Activated naive CD4-positive, alpha-beta T cell treated with anti-CD3 and anti-CD28 coated beads, Interleukin-2, amount 50 U/mL, for 72 hours (primary cell): ENCODE measurements at regions not wholly inside any gene's neighbourhood (a gene's known extent, or its start where the extent isn't known, plus 50 kb on each side); places are given as distances from the start of the nearest gene placed in this dataset.

Source experiments
- ATAC-seq, 2 donors: fragments of 150-1000 bp; cut with Tn5 transposase; 2 replicates each; pipeline ENCODE4 v1.10.0; 2021; ENCODE audit warnings: mild to moderate bottlenecking in 2 of 2, moderate library complexity in 2 of 2
- DNase-seq, 2 donors: peaks; one replicate each; pipeline ENCODE4 v3.0.0; 2021 to 2022; ENCODE audit warnings: low spot score in 2 of 2
- H3K27ac Mint-ChIP-seq, 2 donors: one replicate each; pipeline ENCODE4 v1.8.0; 2022; ENCODE audit warnings: mild to moderate bottlenecking in 2 of 2, mixed read lengths in 2 of 2
- H3K36me3 Mint-ChIP-seq, 2 donors: one replicate each; pipeline ENCODE4 v1.8.0; 2022; ENCODE audit warnings: mixed read lengths in 2 of 2
- H3K9me3 Mint-ChIP-seq, 2 donors: one replicate each; pipeline ENCODE4 v1.8.0; 2022; ENCODE audit warnings: mixed read lengths in 2 of 2

DNA sequence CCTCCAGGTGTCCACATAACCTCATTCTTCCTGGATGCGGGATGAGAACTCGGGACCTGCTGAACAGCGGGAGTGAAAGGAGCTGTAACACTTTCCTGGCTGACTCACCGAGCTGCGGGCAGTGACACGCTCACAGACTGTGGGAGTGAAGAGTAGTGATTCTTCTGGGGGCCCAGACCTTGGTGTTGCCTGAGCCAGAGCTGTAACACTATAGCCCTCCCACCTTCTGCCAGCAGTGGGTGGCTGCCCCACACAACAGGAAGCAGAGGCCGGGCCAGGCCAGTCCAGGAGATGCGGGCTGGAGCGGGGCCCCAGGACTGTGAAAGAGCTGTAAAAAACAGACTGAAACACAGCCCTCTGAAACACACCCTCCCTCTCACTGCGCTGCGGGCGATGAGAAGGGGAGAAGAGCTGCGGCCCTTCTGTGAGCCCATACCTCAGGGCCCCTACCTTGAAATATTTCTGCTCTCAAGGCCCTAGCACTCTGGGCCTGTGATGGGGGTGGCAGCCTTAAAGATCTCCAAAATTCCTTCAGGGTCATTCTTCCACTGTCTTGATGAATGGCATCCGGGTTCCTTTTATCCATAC lies 464.0 kb upstream of the CCDC54 start:
- Mint-ChIP-seq H3K36me3 (no peaks in the 10 kb centered on the region), H3K27ac (no peak overlapping the region), H3K9me3 (peaks cover 0 to 3% of the 10 kb centered on the region in 2 donors)
- no peak for ATAC-seq
- no peak for DNase-seq

DNA sequence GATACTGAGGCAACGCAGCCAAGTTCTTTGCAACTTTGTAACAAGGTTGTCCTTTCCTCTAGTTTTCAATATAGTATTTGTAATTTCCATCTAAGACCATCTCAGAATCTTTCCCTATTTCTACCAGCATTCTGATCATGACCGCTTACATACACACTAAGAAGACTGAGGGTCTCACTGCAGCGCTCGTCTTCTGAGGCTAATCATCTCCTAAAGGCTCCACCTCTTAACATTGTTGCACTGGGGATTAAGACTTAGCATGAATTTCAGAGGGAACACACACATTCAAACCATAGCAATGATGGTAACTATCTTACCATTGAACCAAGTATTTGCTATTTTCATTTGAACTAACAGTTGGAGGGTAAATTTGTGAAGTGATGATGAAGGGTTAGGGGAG lies 463.3 kb upstream of the CCDC54 start:
- ATAC-seq (no peak), DNase-seq (no peak)
- Mint-ChIP-seq H3K36me3 (no peaks in the 10 kb centered on the region), H3K9me3 (peaks cover 0 to 3% of the 10 kb centered on the region in 2 donors), H3K27ac (no peak overlapping the region)

DNA sequence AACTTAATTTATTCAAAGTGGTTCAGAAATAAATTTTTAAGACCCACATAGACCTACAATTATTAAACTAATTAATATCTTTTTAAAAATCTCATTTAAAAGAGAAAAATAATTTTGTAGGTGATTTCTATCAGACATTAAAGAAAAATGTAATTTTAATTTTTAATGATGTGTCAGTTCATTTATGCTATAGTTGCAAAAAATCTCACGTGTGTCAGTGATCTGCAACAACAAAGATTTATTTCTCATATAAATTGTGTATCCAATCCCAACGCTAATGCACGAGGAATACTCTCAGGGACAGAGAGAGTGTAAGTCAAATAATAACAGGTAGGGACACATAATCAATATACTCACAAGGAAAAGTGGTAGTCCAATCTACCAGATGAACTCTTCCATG lies 456.6 kb upstream of the CCDC54 start:
- no peaks in the 10 kb centered on the region for H3K36me3 Mint-ChIP-seq
- no peak overlapping the region for H3K27ac Mint-ChIP-seq
- no peak for DNase-seq
- ATAC-seq = no peak
- H3K9me3 Mint-ChIP-seq = no peaks in the 10 kb centered on the region

DNA sequence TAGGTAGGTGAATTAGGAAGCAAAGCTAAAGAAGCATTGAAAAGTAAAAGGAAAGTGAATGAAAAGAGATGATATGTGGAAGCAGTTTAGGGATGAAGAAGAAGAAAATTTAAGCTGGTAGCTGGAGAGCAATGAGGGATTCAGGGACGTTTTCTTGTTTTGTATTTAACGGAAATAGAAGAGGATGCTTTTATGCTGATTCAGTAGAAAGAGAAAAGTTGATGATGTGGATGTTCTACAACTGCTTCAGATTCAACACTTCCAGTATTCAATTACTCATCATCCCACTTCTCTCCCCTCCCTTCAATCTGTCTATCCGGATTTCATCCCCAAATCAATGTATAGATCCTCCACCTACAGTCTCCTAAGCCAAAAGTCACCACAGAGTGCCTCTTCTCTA lies 448.2 kb upstream of the CCDC54 start:
- no peaks in the 10 kb centered on the region for H3K36me3 Mint-ChIP-seq
- no peak for ATAC-seq
- peaks cover 0 to 5% of the 10 kb centered on the region in 2 donors for H3K9me3 Mint-ChIP-seq
- no peak overlapping the region for H3K27ac Mint-ChIP-seq
- DNase-seq = no peak

DNA sequence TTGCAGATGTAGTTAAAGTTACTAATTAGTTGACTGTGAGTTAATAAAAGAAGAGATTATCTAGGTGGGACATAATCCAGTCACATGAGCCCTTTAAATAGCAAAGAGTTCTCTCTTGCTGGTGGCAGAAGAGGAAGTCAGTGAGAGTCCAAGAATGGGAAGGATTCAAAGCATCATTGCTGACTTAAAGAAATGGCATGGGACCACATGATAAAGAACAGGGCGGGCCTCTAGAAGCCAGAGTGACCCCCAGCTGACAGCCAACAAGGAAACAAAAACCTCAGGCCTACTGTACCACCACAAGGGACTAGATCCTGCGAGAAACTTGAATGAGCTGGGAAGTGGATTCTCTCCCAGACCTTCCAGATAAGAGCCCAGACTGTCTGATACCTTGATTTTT lies 447.2 kb upstream of the CCDC54 start:
- ATAC-seq (no peak), DNase-seq (no peak)
- Mint-ChIP-seq H3K36me3 (no peaks in the 10 kb centered on the region), H3K27ac (no peak overlapping the region), H3K9me3 (peaks cover 0 to 5% of the 10 kb centered on the region in 2 donors)

DNA sequence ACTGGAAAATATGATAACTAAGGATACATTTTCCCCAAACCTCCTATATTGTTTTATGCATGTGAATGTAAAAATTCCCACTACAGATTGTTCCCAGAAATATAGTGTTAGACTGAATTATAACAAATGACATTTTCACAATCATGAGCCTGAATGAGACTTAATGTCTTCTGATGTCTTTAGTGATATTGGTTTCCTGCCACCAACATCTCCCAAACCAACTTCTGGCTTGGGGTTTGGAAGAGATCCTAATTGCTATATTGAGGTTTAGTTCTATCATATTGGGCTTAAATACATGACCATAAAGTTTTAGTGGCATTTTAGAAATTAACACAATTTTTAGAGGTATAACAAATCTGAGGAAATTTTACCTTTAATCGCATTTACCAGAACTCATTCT lies 445.3 kb upstream of the CCDC54 start:
- Mint-ChIP-seq H3K27ac (no peak overlapping the region), H3K9me3 (peaks cover 0 to 5% of the 10 kb centered on the region in 2 donors), H3K36me3 (no peaks in the 10 kb centered on the region)
- ATAC-seq (no peak), DNase-seq (no peak)

DNA sequence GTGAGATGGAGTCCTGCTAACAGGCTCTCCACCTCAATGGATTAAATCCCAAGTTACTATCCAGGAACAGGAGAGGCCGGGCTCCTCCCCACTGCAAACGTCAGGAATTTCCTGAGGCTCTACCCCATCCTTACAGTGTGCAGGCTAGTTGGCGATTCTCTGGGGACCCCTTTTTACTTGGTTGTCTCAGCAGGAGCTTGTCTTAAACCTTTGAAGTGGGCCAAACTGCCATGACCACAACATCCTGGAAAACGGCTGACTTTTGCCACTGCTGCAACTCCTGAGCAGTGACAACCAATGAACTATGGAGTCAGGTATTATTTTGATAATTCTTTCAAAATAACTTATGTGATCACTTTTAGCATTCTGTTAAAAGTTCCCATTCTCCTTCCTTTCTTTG lies 440.9 kb upstream of the CCDC54 start:
- no peaks in the 10 kb centered on the region for H3K9me3 Mint-ChIP-seq
- DNase-seq = no peak
- no peak for ATAC-seq
- no peaks in the 10 kb centered on the region for H3K36me3 Mint-ChIP-seq
- no peak overlapping the region for H3K27ac Mint-ChIP-seq

DNA sequence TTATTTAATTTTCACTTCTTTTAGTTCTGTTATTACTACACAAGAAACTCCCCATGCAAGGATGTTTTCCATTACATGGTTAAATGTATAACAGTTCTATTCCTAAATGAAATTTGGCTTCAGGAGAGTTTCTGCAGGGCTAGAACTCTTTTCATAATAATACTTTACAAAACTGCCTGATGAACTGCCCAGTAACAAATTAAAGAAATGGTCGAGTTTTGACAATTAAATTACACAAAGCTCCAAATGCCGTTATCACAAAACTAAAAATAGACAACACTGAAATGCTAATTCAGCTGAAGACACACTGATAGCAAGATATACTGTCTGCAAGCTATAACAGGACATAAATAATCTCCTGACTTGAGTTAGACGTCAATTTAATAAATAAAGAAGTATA lies 435.2 kb upstream of the CCDC54 start:
- Mint-ChIP-seq H3K36me3 (no peaks in the 10 kb centered on the region), H3K27ac (no peak overlapping the region), H3K9me3 (no peaks in the 10 kb centered on the region)
- DNase-seq = no peak
- ATAC-seq = no peak

DNA sequence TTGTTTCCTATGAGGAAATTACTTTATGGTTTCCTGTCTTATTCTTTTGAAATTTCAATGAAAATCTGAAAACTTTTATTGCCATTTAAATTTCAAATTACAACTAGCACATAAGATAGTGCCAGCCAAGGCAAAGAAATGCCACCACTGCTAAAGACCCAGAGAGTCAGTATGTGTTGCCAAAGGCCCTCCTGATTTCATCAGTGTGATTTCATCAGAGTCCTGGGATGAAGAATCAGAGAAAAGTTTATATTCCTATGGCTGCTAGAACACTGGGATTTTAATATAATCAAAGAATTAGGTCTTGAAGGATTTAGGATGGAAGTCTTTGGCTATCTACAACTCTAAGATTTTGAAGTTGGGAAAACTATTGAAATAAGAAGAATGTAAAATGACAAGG lies 434.2 kb upstream of the CCDC54 start:
- Mint-ChIP-seq H3K27ac (no peak overlapping the region), H3K9me3 (peaks cover 0 to 2% of the 10 kb centered on the region in 2 donors), H3K36me3 (no peaks in the 10 kb centered on the region)
- ATAC-seq = no peak
- DNase-seq = no peak

DNA sequence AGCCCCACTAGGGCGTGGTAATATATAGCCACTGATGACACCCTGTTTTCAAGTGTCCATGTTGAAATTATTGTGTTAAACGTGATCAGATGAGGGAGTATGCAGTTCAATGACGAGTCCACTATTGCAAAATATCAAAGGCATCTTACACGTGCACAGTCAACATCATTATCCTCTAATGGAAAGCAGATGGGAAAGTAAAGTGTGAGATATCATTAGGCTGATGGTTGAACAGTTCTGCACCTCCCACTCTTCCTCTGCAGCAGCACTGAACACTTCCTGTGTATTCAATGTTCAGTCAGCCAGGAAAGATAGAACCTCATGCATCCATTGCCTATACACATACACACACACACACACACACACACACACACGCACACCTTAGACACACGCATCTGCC lies 431.8 kb upstream of the CCDC54 start:
- Mint-ChIP-seq H3K9me3 (peaks cover 0 to 4% of the 10 kb centered on the region in 2 donors), H3K36me3 (no peaks in the 10 kb centered on the region), H3K27ac (no peak overlapping the region)
- ATAC-seq = no peak
- DNase-seq = no peak

DNA sequence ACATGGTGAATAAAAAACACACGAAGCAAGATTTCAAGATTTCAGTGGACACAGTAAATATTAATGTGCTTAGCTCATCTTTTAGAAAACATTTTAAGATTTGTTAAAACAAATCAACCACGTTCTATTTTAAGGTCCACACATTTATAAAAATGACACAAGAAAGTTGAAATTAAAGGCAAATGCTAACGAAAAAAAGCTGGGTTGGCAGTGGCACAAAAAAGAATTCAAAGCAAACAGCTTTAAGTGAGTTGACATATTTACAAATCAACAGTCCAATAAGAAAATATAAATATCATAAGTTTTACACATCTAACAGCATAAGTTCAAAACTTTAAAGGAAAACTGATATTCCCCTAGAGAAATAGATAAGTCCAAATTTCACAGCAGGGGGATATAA lies 430.4 kb upstream of the CCDC54 start:
- no peak overlapping the region for H3K27ac Mint-ChIP-seq
- H3K9me3 Mint-ChIP-seq = peaks cover 0 to 4% of the 10 kb centered on the region in 2 donors
- DNase-seq = no peak
- no peak for ATAC-seq
- H3K36me3 Mint-ChIP-seq = no peaks in the 10 kb centered on the region

DNA sequence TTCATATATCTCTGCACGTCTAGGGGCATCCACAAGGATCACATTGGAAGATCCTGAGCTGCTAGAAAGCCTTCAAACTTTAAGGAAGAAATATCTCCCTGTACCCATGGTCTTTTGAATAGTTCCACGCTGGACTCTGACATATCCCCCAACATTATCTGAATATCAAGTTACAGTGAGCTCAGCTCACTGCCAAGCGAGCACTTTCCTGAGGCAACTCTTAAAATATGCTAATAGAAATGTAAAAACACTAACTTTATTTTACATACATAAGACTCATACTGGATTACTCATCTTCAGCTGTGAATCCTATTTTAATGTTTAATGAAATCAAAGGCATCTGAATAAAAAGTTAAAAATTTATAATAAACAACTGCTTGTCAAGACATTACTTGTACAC lies 420.2 kb upstream of the CCDC54 start:
- ATAC-seq (no peak), DNase-seq (no peak)
- Mint-ChIP-seq H3K9me3 (peaks cover 4 to 6% of the 10 kb centered on the region in 2 donors), H3K36me3 (no peaks in the 10 kb centered on the region), H3K27ac (no peak overlapping the region)

DNA sequence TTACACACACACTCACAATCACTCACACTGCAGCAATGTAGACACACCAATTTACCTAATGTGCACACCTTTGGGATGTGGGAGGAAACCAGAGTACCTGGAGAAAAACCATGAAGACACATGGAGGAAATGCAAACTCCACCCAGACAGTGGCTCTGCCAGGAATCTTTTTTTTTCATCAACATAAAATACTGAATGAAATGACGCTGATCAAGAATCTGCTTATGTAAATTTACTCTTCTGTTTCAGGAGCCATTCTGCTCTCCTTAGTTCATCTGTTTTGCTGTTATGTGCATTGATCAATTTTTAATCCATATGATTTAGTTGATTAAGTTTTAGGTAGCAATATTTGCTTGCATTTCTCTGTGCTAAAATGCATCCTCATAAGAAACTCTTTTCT lies 414.2 kb upstream of the CCDC54 start:
- no peak for DNase-seq
- no peak overlapping the region for H3K27ac Mint-ChIP-seq
- ATAC-seq = no peak
- H3K36me3 Mint-ChIP-seq = no peaks in the 10 kb centered on the region
- no peaks in the 10 kb centered on the region for H3K9me3 Mint-ChIP-seq

DNA sequence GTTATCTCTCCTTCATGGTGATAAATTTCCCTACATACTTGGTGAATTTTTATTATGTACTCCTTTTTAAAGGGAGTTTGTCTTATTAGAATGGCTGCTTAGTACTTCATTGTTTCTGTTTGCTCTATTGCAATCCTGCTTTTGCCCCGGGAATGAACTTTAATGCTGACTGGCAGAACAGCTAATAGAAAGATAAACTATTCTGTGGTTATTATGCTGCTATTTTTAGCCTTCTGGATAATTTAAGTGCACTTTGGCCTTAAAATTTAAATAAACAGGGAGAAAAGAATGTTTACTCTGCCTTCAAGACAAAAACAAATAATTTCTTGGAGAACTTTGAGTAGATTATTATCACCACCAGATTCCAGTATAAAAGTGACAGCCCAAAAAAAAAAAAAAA lies 413.8 kb upstream of the CCDC54 start:
- H3K9me3 Mint-ChIP-seq = no peaks in the 10 kb centered on the region
- DNase-seq (no peak), ATAC-seq (no peak)
- H3K36me3 Mint-ChIP-seq = no peaks in the 10 kb centered on the region
- no peak overlapping the region for H3K27ac Mint-ChIP-seq

DNA sequence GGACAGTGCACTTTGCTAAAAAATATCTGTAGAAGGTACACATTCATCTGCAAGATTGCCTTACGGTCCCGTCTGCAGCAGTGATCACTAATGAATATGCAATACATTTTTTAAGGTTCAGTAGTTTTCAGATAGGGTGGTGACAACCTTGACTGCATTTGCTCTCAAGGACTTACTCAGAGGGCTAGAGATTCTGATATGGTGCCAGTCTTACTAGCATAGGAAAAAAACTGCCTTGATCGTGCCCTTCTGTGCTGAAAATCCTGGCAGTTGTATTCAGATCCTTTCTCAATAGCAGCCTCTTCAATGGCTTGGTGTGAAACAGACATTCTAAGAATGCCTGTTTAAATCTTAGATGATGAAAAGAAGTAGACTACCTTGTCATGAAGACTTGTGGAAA lies 411.9 kb upstream of the CCDC54 start:
- DNase-seq (no peak), ATAC-seq (no peak)
- H3K9me3 Mint-ChIP-seq = no peaks in the 10 kb centered on the region
- no peaks in the 10 kb centered on the region for H3K36me3 Mint-ChIP-seq
- no peak overlapping the region for H3K27ac Mint-ChIP-seq

DNA sequence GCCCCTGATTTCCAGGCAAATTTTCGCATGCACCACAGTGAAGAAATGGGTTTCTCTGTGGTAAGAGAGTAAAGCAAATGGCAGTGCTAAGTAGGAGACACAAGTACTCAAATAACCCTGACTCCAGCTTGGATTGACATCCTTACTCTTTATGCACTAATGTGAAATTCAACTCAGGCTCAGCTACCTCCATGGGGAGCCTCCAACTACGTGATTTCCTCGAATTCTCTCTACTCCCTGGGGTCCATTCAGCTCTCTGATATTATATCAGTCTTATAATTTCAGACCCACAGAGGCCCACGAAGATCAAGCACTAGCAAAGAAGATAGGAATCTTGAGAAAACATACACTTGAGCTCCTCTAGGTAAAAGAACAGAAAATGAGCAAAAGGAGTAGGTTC lies 407.6 kb upstream of the CCDC54 start:
- H3K9me3 Mint-ChIP-seq = no peaks in the 10 kb centered on the region
- H3K36me3 Mint-ChIP-seq = no peaks in the 10 kb centered on the region
- no peak overlapping the region for H3K27ac Mint-ChIP-seq

DNA sequence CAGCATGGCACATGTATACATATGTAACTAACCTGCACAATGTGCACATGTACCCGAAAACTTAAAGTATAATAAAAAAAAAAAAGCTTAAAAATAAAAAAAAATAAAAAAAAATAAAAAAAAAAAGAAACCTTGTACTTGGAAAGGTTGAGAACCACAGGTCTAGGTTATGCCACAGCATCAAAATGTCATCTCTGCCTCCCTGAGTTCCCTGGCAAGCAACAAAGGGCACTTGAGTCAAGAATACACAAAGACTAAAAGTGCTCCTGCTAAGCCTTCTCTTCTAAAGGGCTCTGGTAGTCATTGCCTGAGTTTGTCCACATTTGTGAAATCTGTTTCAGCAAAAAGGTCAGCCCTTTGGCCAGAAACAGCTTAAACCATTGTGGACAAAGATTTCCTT lies 395.8 kb upstream of the CCDC54 start:
- no peak overlapping the region for H3K27ac Mint-ChIP-seq
- H3K9me3 Mint-ChIP-seq = peaks cover 0 to 3% of the 10 kb centered on the region in 2 donors
- H3K36me3 Mint-ChIP-seq = no peaks in the 10 kb centered on the region
- DNase-seq = no peak
- no peak for ATAC-seq

More for the DNA sequence above, 407.6 kb upstream of the CCDC54 start:
- DNase-seq (no peak), ATAC-seq (no peak)

DNA sequence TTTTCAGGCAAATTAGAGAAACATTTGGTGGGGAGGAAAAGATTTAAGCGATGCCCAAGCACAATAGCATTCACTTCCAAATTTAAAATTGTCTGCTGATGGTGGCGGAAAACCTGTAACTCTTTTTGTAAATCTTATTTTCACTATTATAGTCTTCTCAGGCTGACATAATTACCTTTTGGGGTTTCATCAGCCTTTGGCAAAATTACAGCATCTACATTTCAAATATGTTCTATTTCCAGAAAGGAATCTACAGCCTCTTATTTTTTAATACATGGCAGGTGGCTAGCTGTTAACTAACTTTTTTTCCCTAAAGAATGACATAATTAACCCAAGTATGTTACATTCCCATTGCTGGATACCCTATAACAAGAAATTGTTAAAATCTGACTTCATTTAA lies 391.5 kb upstream of the CCDC54 start:
- no peak for ATAC-seq
- Mint-ChIP-seq H3K27ac (no peak overlapping the region), H3K9me3 (peaks cover 8 to 9% of the 10 kb centered on the region in 2 donors), H3K36me3 (no peaks in the 10 kb centered on the region)
- no peak for DNase-seq
